ENCODE measurements at regions not wholly inside any gene's neighbourhood (a gene's known extent, or its start where the extent isn't known, plus 50 kb on each side); places are given as distances from the start of the nearest gene placed in this dataset.

DNA sequence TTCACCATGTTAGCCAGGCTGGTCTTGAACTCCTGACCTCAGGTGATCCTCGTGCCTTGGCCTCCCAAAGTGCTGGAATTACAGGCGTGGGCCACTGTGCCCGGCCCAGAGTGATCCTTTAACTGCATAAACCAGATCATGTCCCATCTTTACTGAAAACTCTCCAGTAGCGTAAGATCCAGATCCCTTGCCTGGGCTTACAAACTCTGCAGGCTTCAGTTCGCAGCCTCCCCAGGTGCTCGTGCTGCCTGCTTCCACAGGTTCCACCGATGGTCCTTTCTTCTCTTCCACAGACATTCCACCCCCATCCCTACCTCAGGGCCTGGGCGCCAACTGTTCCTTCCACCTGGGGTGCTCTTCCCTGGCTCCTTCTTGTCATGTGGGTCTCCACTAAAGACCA lies 88.8 kb upstream of the SHANK2 start:
- POLR2A ChIA-PET (ENCODE audit: low non-redundant PET) = no interaction called here
- no peak for DNase-seq (ENCODE audit: low spot score)
- TF ChIP-seq, protein P1, sequence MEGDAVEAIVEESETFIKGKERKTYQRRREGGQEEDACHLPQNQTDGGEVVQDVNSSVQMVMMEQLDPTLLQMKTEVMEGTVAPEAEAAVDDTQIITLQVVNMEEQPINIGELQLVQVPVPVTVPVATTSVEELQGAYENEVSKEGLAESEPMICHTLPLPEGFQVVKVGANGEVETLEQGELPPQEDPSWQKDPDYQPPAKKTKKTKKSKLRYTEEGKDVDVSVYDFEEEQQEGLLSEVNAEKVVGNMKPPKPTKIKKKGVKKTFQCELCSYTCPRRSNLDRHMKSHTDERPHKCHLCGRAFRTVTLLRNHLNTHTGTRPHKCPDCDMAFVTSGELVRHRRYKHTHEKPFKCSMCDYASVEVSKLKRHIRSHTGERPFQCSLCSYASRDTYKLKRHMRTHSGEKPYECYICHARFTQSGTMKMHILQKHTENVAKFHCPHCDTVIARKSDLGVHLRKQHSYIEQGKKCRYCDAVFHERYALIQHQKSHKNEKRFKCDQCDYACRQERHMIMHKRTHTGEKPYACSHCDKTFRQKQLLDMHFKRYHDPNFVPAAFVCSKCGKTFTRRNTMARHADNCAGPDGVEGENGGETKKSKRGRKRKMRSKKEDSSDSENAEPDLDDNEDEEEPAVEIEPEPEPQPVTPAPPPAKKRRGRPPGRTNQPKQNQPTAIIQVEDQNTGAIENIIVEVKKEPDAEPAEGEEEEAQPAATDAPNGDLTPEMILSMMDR (conservative IDR thresholded peaks at IDR 0.05; ENCODE audit: low read depth) = no peak
- H3K27ac ChIP-seq = no peak overlapping the region
- CTCF ChIA-PET = no interaction called here

DNA sequence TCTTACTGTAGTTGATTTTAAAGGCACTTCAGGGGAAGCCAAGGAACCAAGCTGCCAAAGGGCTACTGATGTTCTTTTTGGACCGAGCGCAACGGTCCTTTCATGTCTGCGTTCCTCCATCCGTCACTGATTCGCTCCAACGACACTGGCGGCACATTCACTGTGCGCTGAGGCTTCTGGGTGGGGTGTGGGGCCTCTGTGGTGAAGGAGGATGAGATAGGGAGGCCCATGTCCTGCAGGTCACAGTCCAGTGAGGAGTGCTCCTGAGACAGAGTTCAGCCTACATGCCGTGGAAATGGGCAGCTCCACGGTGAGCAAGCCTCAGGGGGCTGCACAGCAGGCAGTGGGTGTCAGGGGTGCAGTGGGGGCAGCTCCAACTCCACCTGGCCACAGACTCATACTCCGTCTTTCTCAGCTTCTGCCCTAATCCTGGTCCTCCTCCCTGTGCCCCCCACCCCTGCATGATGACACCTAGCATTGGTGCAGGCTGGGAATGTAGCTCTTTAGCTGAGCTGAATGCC lies 87.8 kb upstream of the SHANK2 start:
- TF ChIP-seq, protein P1 (conservative IDR thresholded peaks at IDR 0.05; ENCODE audit: low read depth) = no peak
- no peak for DNase-seq (ENCODE audit: low spot score)
- ChIA-PET CTCF (interaction anchor here (1.1 kb wide), 1 partner anchor 407 kb away, joined by 6 read pairs; no protein-coding TSS in a partner anchor), POLR2A (ENCODE audit: low non-redundant PET) (no interaction called here)
- H3K27ac ChIP-seq = no peak overlapping the region

DNA sequence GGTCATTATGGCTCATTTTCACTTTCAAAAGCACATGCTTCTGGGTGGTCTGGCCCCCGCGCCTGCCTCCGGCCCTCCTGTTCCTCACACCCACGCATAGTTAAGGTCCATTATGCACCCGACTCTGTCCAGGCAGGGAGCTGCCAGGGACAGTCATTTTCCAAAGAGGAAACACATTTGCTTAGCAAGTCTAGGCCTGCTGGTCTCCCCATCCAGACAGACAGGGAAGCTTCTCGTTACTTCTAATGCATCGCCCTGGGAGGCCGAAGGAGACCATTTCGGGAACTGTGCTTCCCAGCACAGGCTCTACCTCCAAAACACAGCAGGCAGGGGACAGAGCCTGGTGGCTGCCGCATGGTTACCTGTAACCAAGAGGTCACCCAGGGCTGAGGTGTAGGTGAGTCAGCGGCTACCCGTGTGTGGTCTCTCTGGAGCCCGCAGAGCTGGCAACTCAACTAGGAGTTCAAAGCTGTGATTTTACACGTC lies 87.1 kb upstream of the SHANK2 start:
- DNase-seq (ENCODE audit: low spot score) = peak; percentile 64
- POLR2A ChIA-PET (ENCODE audit: low non-redundant PET) = interaction anchor here (0.6 kb wide), 1 partner anchor 1411 kb away, joined by 3 read pairs; no protein-coding TSS in a partner anchor
- CTCF ChIA-PET = interaction anchor here (0.5 to 1.1 kb wide), 3 partner anchors 94 to 407 kb away, joined by 3 to 6 read pairs (median 4); no protein-coding TSS in a partner anchor
- H3K27ac ChIP-seq = peak overlapping the region; percentile 10; the same call in 1 of the 2 replicates
- TF ChIP-seq, protein P1 (conservative IDR thresholded peaks at IDR 0.05; ENCODE audit: low read depth) = no peak

DNA sequence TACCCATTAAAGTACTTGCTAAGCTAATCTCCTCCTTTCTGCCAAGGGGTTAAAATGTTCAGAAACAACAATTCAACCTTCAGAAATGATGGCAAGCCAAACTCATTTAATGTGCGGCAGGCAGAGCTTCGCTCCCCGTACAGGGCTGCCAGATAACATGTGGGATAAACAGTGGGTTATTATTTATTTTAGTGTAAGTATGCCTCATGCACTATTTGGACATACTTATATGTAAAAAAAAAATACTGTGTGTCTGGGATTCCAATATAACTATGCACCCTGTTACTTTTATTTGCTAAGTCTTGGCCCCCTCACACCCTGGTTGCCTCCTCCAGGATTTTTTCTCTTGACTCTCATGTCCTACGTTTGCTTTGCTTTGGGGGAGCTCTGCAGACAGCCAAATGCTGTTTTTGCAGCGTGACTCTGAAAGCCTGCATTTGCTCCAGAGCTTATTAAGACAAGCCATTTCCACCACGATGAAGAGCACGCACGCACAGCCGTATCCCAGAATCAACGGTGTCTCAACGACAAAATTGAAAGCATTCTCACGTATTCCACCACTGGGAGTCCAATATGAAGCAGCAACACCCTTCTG lies 86.5 kb upstream of the SHANK2 start:
- H3K27ac ChIP-seq = peak overlapping the region; percentile 10; the same call in 1 of the 2 replicates
- TF ChIP-seq, protein P1 (conservative IDR thresholded peaks at IDR 0.05; ENCODE audit: low read depth) = no peak
- DNase-seq (ENCODE audit: low spot score) = no peak
- ChIA-PET POLR2A (ENCODE audit: low non-redundant PET) (interaction anchor here (0.6 kb wide), 1 partner anchor 1410 kb away, joined by 3 read pairs; no protein-coding TSS in a partner anchor), CTCF (interaction anchor here (0.9 kb wide), 1 partner anchor 87 kb away, joined by 3 read pairs; no protein-coding TSS in a partner anchor)

DNA sequence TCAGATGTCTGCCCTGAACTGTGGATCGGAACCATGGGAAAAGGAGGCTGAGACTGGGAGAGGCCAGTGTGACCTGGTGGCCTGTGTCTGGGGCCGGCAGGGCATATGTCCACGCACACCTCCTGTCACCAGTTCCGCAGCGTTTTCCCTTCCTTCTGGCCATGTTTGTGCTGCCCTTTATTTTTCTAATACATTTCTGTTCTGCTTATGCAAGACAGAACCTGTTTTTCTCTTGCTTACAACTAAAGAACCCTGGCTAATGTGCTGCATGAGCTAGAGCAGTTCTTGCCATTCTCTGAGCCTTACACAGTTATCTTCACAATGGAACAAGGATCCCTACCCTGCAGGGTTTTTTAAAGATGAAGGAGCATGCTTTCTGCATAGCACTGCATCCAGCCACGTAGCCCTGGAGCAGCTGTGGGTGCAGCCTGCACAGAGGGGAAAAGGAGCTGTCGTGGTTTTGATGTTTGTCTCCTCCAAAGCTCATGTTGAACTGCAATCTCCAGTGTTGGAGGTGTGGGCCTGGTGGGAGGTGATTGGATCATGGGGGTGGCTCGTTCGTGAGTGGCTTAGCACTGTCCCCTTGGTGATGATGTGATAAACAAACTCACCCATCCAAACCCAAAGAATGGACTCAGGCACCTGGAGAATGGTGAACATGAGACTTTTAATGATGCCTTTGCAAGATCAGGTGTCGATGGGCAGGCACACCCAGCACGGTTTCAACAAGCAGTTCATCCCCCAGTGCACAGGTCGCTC lies 84.8 kb upstream of the SHANK2 start:
- ChIA-PET CTCF (no interaction called here), POLR2A (ENCODE audit: low non-redundant PET) (no interaction called here)
- H3K27ac ChIP-seq = no peak overlapping the region
- DNase-seq (ENCODE audit: low spot score) = no peak
- TF ChIP-seq, protein P1 (conservative IDR thresholded peaks at IDR 0.05; ENCODE audit: low read depth) = no peak

DNA sequence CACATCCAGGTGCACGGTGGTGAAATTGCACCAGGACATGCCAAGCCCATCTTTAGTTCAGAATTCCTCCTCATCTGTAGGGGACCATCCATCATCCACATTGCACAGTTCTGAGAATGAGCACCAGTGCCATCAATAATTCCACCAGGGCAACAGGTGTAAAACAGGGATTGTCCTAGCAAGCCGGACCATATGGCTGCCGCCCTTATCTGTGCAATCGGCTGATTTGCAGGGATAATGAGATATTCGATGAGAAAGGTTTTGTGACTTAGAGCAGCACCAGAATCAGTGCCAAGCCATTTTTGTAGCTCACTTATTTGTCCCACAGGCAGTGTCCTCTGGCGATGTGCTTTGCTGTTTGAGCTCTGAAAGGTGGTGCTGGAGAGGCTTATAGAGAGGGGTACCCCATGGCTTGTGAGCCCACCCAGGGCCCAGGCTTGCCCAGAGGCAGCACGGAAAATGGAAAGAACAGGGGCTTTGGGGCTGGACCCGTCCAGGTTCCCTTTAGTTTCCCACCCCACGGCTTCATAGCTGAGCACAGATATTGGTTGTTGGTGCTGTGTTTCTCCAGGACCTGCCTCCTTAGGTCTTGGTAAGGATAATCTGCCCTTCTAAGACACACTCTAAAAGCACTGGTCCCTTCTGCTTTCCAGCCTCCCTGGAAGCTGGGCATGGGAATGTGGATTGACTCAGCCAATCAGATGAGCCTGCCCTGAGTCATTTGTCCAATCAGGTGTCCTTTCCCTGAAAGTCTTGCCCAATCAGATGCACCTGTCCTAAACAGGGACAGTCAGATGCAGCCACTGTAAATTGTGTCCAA lies 84.0 kb upstream of the SHANK2 start:
- ChIA-PET POLR2A (ENCODE audit: low non-redundant PET) (no interaction called here), CTCF (no interaction called here)
- peak; percentile 22 for DNase-seq (ENCODE audit: low spot score)
- TF ChIP-seq, protein P1 (conservative IDR thresholded peaks at IDR 0.05; ENCODE audit: low read depth) = no peak
- no peak overlapping the region for H3K27ac ChIP-seq
